ENCODE measurements at regions not wholly inside any gene's neighbourhood (a gene's known extent, or its start where the extent isn't known, plus 50 kb on each side); places are given as distances from the start of the nearest gene placed in this dataset.

DNA sequence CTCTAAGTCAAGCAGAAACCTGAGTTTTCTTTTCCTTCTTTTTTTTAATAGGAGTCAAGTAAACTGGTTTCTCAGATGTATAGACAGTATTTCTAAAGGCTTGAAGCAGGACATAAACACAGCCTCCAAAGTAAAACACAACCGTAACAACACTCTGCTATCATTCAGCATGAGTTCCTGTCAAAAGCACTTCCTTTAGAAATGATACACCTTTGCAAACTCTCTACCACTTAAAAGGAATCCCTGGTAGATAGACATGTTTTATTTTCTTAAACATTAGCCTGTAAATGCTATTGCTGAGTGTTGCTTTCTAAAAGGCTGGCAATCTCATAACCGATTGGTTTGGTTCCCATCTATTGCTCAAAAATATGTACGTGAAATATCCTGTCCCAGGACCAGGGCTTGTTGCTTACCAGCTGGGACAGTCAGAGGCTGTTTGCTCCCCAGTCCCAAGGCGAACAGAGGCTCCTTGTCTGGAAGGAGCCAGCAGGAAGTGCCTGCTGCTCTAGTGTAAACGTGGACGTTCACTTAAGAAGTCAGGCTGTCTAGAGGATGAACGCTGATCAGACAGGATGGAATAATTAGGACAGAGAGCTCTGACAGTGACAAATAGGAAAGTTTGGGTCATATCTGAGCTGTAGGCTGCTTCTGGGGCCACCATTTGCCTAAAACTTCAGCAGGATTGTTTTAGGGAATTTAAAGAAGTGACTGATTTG lies 173.9 kb upstream of the KLF3 start:
- TF ChIP-seq, protein P1, sequence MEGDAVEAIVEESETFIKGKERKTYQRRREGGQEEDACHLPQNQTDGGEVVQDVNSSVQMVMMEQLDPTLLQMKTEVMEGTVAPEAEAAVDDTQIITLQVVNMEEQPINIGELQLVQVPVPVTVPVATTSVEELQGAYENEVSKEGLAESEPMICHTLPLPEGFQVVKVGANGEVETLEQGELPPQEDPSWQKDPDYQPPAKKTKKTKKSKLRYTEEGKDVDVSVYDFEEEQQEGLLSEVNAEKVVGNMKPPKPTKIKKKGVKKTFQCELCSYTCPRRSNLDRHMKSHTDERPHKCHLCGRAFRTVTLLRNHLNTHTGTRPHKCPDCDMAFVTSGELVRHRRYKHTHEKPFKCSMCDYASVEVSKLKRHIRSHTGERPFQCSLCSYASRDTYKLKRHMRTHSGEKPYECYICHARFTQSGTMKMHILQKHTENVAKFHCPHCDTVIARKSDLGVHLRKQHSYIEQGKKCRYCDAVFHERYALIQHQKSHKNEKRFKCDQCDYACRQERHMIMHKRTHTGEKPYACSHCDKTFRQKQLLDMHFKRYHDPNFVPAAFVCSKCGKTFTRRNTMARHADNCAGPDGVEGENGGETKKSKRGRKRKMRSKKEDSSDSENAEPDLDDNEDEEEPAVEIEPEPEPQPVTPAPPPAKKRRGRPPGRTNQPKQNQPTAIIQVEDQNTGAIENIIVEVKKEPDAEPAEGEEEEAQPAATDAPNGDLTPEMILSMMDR (IDR thresholded peaks at IDR 0.05), result no peak
- no peak for TF ChIP-seq POLR2A (IDR thresholded peaks at IDR 0.05)
- TF ChIP-seq EP300 (IDR thresholded peaks at IDR 0.05; ENCODE audit: low read depth), result no peak
- TF ChIP-seq POLR2AphosphoS5 (IDR thresholded peaks at IDR 0.05), result no peak
